ENCODE measurements at regions not wholly inside any gene's neighbourhood (a gene's known extent, or its start where the extent isn't known, plus 50 kb on each side); places are given as distances from the start of the nearest gene placed in this dataset.

- TF ChIP-seq POLR2A (IDR thresholded peaks at IDR 0.05; ENCODE audit: low read depth, low read length) (no peak), CBX5 (IDR thresholded peaks at IDR 0.05; ENCODE audit: low read depth) (no peak), ZNF274 (IDR thresholded peaks at IDR 0.05; ENCODE audit: insufficient read depth, insufficient read length) (no peak), JUNB (IDR thresholded peaks at IDR 0.05) (no peak), MTA2 (IDR thresholded peaks at IDR 0.05; ENCODE audit: low read depth) (no peak), NRF1 (conservative IDR thresholded peaks at IDR 0.05; ENCODE audit: low read depth, low read length) (no peak), SP1 (IDR thresholded peaks at IDR 0.05; ENCODE audit: low read depth, low read length) (no peak), CHD2 (IDR thresholded peaks at IDR 0.05; ENCODE audit: borderline replicate concordance, low read depth, low read length) (no peak), EP300 (IDR thresholded peaks at IDR 0.05; ENCODE audit: borderline replicate concordance in 1 of 2, control insufficient read depth in 1 of 2, low read depth in 2 of 2, low read length in 2 of 2) (no peak), CEBPB (IDR thresholded peaks at IDR 0.05; ENCODE audit: borderline replicate concordance in 1 of 2, low read depth in 2 of 2, low read length in 2 of 2) (no peak), RCOR1 (conservative IDR thresholded peaks at IDR 0.05; ENCODE audit: low read depth, low read length) (no peak)
- TF ChIP-seq, protein P1, sequence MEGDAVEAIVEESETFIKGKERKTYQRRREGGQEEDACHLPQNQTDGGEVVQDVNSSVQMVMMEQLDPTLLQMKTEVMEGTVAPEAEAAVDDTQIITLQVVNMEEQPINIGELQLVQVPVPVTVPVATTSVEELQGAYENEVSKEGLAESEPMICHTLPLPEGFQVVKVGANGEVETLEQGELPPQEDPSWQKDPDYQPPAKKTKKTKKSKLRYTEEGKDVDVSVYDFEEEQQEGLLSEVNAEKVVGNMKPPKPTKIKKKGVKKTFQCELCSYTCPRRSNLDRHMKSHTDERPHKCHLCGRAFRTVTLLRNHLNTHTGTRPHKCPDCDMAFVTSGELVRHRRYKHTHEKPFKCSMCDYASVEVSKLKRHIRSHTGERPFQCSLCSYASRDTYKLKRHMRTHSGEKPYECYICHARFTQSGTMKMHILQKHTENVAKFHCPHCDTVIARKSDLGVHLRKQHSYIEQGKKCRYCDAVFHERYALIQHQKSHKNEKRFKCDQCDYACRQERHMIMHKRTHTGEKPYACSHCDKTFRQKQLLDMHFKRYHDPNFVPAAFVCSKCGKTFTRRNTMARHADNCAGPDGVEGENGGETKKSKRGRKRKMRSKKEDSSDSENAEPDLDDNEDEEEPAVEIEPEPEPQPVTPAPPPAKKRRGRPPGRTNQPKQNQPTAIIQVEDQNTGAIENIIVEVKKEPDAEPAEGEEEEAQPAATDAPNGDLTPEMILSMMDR (IDR thresholded peaks at IDR 0.05 in 2 of 3, conservative IDR thresholded peaks at IDR 0.05 in 1 of 3; ENCODE audit: control insufficient read depth in 2 of 3, extremely low read depth in 1 of 3, insufficient read depth in 1 of 3, low read depth in 3 of 3, low read length in 3 of 3) = no peak
Observed at GRCh38 chr3:21314688-21315087, 436.3 kb downstream of the ZNF385D start.
